Esophagus (tissue), 2 donors: ENCODE measurements at regions not wholly inside any gene's neighbourhood (a gene's known extent, or its start where the extent isn't known, plus 50 kb on each side); places are given as distances from the start of the nearest gene placed in this dataset.
"Not testable (repeated sequence)": the region's sequence is repeated elsewhere in the genome, so short reads cannot be mapped to it uniquely, and the experiment has no call there.

Source experiments
- H3K27ac ChIP-seq, 2 donors: one replicate each; pipeline ENCODE4 v1.5.1; 2013; ENCODE audit warnings: low read depth in 2 of 2, mild to moderate bottlenecking in 2 of 2, inconsistent platforms in 1 of 2, low read length in 1 of 2, moderate library complexity in 1 of 2
- H3K27me3 ChIP-seq, 2 donors: one replicate each; pipeline ENCODE4 v1.6.1; 2013; ENCODE audit warnings: low read length in 2 of 2, control low read depth in 1 of 2, mild to moderate bottlenecking in 1 of 2; ENCODE audit not compliant: insufficient read depth in 2 of 2, control insufficient read depth in 1 of 2
- H3K36me3 ChIP-seq, 2 donors: one replicate each; pipeline ENCODE4 v1.6.1; 2013; ENCODE audit warnings: low read length in 1 of 2; ENCODE audit not compliant: control insufficient read depth in 2 of 2, insufficient read depth in 2 of 2
- H3K4me1 ChIP-seq, 2 donors: one replicate each; pipeline ENCODE4 v1.6.1; 2013; ENCODE audit warnings: low read length in 1 of 2; ENCODE audit not compliant: control insufficient read depth in 2 of 2, insufficient read depth in 2 of 2
- H3K4me3 ChIP-seq, 2 donors: one replicate each; pipeline ENCODE4 v1.5.1; 2013; ENCODE audit warnings: low read length in 2 of 2, mild to moderate bottlenecking in 2 of 2, low read depth in 1 of 2, moderate library complexity in 1 of 2
- H3K9me3 ChIP-seq, 2 donors: one replicate each; pipeline ENCODE4 v1.6.1; 2013; ENCODE audit warnings: mild to moderate bottlenecking in 2 of 2, low read depth in 1 of 2, low read length in 1 of 2, moderate library complexity in 1 of 2; ENCODE audit not compliant: control insufficient read depth in 2 of 2, insufficient read depth in 1 of 2
- WGBS, 2 donors: extraction: QIAGEN DNeasy Blood & Tissue Kit; methylation state at CpG; one replicate each; pipeline ENCODE4 v1.1.7; 2013; 5-methylcytosine and 5-hydroxymethylcytosine counted together
- donor health status: healthy with polysubstance abuse.
- donor health status: Bipolar disorder and iron deficiency.

- H3K27me3 ChIP-seq, H3K9me3 ChIP-seq, H3K36me3 ChIP-seq, H3K4me1 ChIP-seq, H3K4me3 ChIP-seq, H3K27ac ChIP-seq: not testable (repeated sequence)
- WGBS, 2 donors, result 46 to 61% methylated on average over 1 of the region's 1 CpG
These were observed 258.4 kb upstream of the GULP1 start for GRCh38 chr2:188033240-188033639.

GRCh38 chr2:188034102-188034501 lies 257.6 kb upstream of the GULP1 start:
- WGBS, 2 donors, result 86% methylated on average over 10 of the region's 10 CpGs
- not testable (repeated sequence) for H3K36me3 ChIP-seq, H3K9me3 ChIP-seq

GRCh38 chr2:188035377-188035776 lies 256.3 kb upstream of the GULP1 start:
- H3K36me3 ChIP-seq, H3K27me3 ChIP-seq, H3K9me3 ChIP-seq, H3K27ac ChIP-seq, H3K4me3 ChIP-seq, H3K4me1 ChIP-seq: not testable (repeated sequence)
- WGBS, 2 donors, result 89% methylated on average over 9 of the region's 9 CpGs

More at GRCh38 chr2:188034102-188034501, 257.6 kb upstream of the GULP1 start:
- not testable (repeated sequence) for H3K27ac ChIP-seq, H3K4me1 ChIP-seq, H3K27me3 ChIP-seq, H3K4me3 ChIP-seq

- H3K27me3 ChIP-seq, H3K4me3 ChIP-seq, H3K27ac ChIP-seq, H3K4me1 ChIP-seq, H3K36me3 ChIP-seq, H3K9me3 ChIP-seq: not testable (repeated sequence)
- 87 to 88% methylated on average over 5 of the region's 5 CpGs for WGBS, 2 donors
These were observed 254.9 kb upstream of the GULP1 start for GRCh38 chr2:188036786-188037185.

GRCh38 chr2:188039307-188039706 lies 252.4 kb upstream of the GULP1 start:
- Histone ChIP-seq H3K27ac (no peak overlapping the region), H3K27me3 (no peaks in the 10 kb centered on the region), H3K36me3 (no peaks in the 10 kb centered on the region), H3K9me3 (peaks cover 0 to 2% of the 10 kb centered on the region in 2 donors), H3K4me3 (no peak overlapping the region), H3K4me1 (no peaks in the 10 kb centered on the region)

- Histone ChIP-seq H3K36me3 (no peaks in the 10 kb centered on the region), H3K27ac (no peak overlapping the region), H3K9me3 (peaks cover 0 to 2% of the 10 kb centered on the region in 2 donors), H3K27me3 (no peaks in the 10 kb centered on the region), H3K4me1 (no peaks in the 10 kb centered on the region), H3K4me3 (no peak overlapping the region)
These were observed 249.3 kb upstream of the GULP1 start for GRCh38 chr2:188042412-188042811.

- Histone ChIP-seq H3K36me3 (no peaks in the 10 kb centered on the region), H3K4me1 (no peaks in the 10 kb centered on the region), H3K27me3 (no peaks in the 10 kb centered on the region), H3K27ac (no peak overlapping the region), H3K4me3 (no peak overlapping the region), H3K9me3 (peaks cover 0 to 2% of the 10 kb centered on the region in 2 donors)
These were observed 246.7 kb upstream of the GULP1 start for GRCh38 chr2:188045016-188045415.

- no peaks in the 10 kb centered on the region for H3K36me3 ChIP-seq
- 75 to 77% methylated on average over 3 of the region's 3 CpGs for WGBS, 2 donors
- no peak overlapping the region for H3K27ac ChIP-seq
These were observed 245.2 kb upstream of the GULP1 start for GRCh38 chr2:188046437-188046836.

GRCh38 chr2:188047735-188048134 lies 243.9 kb upstream of the GULP1 start:
- 76 to 80% methylated on average over 2 of the region's 2 CpGs for WGBS, 2 donors

More at GRCh38 chr2:188046437-188046836, 245.2 kb upstream of the GULP1 start:
- no peak overlapping the region for H3K4me3 ChIP-seq
- H3K4me1 ChIP-seq, result no peaks in the 10 kb centered on the region
- H3K9me3 ChIP-seq, result peaks cover 0 to 2% of the 10 kb centered on the region in 2 donors
- no peaks in the 10 kb centered on the region for H3K27me3 ChIP-seq

GRCh38 chr2:188050726-188051125 lies 240.9 kb upstream of the GULP1 start:
- Histone ChIP-seq H3K4me3 (no peak overlapping the region), H3K36me3 (no peaks in the 10 kb centered on the region), H3K27me3 (no peaks in the 10 kb centered on the region), H3K27ac (no peak overlapping the region), H3K4me1 (no peaks in the 10 kb centered on the region), H3K9me3 (no peaks in the 10 kb centered on the region)
- WGBS, 2 donors, result 74% methylated on average over 2 of the region's 2 CpGs

More at GRCh38 chr2:188047735-188048134, 243.9 kb upstream of the GULP1 start:
- no peaks in the 10 kb centered on the region for H3K27me3 ChIP-seq
- peaks cover 0 to 2% of the 10 kb centered on the region in 2 donors for H3K9me3 ChIP-seq
- no peak overlapping the region for H3K4me3 ChIP-seq
- H3K4me1 ChIP-seq, result no peaks in the 10 kb centered on the region
- H3K27ac ChIP-seq, result no peak overlapping the region
- no peaks in the 10 kb centered on the region for H3K36me3 ChIP-seq
